GM18909 (cell line): ENCODE measurements at regions not wholly inside any gene's neighbourhood (a gene's known extent, or its start where the extent isn't known, plus 50 kb on each side); places are given as distances from the start of the nearest gene placed in this dataset.

Experiments
- ATAC-seq: cut with Tn5 transposase; IDR thresholded peaks from one replicate; pipeline ENCODE4 v1.9.1; 2021; ENCODE audit warnings: mild to moderate bottlenecking; ENCODE audit not compliant: unreplicated experiment, poor library complexity

DNA sequence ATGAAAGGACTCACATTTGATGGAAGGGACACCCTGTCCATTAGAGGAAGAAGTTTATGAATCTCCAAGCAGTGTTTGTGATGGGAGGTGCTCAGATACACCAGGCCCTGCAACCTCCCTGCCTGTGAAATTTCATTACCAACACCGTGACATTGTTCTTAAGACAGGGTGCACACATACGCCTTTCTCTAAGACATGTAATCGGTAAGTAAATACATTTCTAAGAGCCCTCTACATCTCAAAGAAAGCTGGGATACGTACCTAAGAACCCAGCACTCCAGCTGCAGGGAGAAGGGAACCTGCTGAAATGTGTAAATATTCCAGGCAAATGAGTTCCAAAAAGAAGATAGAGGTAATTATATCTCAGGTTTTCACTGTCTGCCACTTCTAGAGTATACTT lies 125.0 kb upstream of the APC start:
- ATAC-seq = no peak

DNA sequence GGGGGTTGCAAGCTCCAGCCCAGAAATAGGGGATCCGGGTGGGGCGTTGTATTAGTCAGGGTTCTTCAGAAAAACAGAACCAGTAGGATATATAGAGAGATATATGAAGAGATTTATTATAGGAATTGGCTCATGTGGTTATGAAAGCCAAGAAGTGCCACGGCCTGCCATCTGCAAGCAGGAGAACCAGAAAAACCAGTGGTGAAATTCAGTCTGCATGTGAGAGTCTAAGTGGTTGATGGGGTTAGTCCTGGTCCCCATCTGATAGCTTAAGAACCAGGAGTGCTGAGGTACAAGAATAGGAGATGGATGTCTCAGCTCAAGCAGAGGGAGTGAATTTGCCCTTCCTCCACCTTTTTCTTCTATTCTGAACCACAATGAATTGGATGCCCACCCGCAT lies 123.4 kb upstream of the APC start:
- no peak for ATAC-seq

DNA sequence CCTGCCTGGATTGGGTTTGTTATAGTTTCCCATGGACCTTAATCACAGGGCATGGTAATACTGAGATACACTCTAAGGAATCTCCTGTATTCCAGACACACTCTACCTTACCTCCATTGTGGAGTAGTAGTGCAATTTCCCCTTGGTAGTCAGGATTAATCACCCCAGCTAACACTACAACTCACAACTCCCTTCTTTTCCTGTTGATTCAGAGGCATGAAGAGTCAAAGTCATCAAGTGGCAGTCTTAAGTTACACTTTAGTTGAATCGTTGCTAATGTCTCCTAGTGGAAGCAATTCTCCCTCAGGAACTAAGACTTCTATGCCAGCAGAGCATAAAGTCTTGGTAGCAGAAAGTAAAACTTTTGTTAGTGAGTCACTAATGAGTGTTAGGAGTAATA lies 122.7 kb upstream of the APC start:
- no peak for ATAC-seq

DNA sequence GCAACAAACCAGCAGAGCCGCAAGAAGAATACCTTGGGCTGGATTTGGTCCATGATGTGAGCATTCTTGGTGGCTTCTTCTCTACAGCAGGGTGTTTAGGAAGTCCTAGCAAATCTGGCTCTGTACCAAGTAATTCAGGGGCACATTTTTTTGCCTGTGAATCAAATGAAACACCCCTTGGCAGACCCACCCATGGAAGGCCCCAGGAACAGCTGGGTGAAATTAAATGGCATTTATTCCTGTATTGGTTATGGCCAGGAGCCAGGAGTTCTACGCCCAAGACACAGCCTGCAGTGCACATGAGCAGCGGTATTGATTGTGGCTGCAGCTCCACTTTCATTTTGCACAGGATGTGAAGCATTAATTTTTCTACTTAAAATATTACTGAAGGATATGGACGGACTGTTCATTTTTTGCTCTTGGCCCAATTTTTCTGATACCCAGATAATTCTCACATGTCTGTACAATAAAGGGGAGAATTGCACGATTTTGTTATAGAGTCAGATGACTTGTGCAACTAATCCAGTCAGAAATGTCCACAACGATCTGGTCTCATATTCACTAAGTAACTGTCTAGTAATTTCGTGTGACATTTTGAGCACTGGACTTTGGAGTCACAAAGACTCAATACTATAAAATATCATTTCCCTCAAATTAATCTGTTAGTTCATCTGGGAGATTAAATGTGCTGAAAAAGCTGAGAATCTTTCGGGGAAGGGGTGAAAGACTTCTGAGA lies 120.7 kb upstream of the APC start:
- ATAC-seq = no peak

DNA sequence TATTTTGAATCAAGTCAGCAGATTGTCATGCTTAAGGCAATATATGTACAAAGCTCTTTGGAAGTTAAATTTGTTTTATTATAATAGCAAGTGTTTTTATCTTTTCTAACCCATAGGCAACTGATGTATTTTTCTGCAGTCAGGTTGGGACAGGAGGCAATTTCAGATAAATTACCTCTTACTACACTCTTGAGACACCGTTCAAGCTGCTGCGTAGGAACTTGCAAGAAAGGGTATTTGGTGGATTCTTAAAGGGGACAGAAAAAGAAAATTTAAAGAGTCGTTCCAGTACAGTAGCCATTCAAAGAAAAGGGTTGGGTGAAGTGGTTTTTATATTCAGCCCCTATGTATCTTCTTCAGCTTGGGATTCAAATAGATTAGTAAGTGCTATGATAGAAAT lies 112.4 kb upstream of the APC start:
- no peak for ATAC-seq

DNA sequence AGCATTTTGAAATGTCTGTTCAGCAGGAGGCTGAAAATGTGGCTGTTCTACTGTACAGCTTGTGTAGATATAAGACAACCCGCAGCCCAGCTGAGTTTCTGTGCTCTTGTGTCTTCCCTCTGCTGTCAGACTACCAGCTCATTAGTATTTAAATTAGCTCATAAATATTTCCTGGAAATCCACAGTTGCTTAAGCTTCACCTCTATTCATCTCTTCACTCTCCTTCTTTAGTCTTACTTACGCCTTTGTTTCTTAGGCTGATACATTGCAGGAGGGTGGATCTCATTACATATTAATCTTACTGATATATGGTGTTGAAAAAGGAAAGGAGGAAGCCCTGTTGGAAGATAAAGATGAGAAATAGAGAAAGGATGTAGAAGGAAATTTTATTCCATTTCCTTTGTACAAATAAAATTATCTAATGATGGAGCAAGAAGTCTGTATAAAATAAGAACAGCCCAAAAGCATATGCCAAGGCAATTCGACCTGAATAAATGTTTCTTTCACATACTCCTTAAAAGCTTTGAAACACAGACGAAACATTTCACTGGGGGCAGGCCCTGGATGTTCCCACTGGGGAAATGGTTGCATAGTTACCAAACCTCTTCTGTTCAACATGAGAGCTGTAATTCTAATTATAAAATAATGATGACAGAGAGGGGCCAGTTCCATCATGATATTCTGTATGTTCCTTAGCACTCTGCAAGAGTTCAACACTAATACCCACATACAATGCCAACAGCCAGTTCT lies 111.8 kb upstream of the APC start:
- no peak for ATAC-seq

DNA sequence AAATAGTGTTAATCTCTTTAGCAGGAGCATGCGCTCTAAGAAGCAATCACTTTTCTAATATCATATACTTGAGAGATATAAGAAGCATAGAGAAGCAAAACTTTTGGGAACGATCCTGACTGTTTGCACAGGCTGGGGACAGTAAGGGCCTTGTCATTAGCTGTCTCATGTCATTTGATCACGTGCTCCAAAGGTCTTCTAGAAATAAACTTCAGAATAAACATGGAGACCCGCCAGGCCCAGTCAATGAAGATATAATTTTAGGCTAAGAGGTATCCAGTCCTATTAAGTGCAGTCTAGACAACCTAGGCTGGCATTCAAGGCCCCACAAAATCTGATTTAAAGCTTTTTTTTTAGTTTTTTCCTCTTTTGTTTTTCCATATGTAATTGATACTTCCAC lies 111.0 kb upstream of the APC start:
- ATAC-seq = no peak

DNA sequence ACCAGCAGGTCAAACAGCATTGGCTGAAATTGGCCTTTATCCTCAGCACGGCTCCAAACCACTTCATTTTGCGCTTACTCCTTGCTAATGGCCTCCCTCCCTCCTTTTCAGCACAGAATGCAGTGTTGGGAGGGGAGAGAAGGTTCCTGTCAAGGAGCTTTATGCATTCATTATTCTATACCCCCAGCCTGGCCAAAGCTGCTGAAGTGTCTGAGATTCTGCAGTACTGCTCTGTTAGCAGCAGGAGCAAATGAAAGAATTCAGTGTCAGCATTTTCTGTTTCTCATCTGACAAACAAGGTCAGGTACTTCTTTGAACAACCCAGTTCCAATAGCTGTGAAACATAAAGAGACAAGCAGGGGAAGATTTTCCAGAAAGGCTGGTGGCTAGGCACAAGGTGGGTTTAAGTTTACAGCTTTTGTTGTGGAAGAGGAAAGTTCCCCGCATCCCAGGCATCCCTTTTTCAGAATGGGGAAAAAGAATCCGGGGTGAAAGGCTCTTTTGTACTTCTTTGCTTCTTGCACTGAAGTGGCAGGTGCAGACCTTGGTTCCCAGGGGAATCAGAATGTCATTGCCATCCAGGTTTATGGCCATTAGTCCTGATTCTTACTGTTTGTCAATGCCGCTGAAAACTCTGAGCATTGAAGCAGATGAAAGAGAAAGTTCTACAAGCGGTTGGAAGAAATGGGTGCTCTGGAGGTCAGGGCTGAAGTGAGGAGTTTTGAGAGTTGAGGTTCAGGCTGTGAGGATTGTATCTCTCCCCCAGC lies 109.3 kb upstream of the APC start:
- no peak for ATAC-seq

DNA sequence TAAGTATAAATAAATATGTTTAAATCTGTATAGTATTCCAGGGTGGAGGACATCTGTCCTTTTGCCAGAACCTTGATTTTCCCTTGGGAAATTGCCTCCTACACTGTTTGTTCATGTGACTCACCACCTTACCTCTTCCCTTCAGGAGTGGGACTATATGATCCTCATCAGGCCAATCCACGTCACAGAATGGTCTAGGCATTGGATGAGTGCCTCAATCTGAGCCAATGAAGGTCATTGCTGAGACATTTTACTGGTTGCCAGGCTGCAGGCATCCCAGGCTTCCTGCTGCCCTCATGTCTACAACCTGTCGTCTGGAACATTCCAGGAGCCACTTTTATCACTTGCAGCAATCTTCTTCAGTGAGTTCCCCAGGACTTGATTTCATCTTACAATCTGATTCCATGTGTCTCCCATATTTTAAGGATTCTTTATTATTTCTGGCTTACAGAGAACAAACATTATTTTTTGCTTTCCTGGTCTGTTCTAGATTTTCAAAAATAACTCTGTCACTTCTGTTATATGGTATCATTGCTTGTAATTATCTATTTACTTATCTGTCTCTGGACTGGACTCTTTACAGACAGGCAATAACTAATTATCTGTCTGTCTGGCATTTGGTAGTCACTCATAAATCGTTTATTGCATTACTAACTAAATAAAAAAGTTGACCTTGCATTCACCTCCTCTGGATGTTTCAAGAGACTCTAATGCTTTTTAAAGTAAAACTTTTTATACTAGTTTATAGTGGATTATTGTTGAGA lies 107.3 kb upstream of the APC start:
- no peak for ATAC-seq

DNA sequence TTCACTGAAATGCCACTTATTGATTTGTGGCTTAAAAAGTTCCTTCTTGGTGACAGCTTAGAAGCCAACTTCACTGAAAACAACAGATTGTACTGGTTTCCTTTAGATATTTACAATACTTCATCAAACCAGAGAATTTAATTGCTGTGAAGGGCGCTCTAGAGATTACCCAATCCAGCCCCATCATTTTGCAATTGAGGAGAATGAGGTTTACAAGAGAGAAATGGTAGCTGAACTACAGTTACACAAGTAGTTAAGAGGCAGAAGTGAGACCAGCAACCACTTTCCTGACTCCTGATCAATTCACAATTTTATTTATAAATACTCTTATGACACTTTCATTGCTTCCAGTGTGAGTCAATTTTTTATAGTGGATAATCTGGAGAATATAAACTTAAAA lies 103.5 kb upstream of the APC start:
- ATAC-seq = no peak

DNA sequence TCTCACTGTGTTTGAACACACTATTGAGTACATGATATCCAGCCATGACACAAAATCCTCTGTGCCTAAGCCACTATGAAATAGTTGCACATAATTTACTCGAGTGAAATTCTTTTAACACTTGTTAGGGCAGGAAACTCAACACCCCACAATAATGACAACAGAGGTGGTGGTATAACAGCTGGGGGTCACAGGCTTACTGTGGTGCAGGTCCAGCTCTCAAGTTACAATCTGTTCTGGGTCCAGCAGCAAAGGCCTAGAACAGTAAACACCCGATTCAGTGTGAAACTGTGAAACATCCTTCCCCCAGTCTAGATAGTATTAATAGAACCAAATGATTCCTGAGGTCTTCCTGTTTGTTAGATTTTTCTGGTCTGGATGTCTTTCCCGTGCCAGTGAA lies 102.9 kb upstream of the APC start:
- no peak for ATAC-seq

DNA sequence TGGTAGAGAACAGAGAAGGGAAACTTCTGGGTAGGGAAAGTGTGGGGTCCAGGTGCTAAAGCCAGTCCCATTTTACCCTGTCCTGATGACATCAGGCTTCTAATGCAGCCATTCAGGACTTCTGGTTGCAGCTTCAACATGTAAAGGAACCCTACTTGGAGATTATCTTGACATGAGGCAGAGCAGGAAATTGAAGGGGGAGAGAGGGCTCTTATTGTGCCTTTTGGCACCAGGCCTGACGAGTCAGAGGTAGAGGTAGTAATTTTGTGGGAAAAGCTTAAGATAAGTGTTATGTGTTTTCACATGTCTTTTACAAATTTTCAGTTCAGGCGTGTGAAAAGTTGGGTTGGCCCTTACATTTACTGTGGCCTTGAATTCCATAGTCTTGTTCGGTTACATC lies 102.4 kb upstream of the APC start:
- ATAC-seq = no peak

DNA sequence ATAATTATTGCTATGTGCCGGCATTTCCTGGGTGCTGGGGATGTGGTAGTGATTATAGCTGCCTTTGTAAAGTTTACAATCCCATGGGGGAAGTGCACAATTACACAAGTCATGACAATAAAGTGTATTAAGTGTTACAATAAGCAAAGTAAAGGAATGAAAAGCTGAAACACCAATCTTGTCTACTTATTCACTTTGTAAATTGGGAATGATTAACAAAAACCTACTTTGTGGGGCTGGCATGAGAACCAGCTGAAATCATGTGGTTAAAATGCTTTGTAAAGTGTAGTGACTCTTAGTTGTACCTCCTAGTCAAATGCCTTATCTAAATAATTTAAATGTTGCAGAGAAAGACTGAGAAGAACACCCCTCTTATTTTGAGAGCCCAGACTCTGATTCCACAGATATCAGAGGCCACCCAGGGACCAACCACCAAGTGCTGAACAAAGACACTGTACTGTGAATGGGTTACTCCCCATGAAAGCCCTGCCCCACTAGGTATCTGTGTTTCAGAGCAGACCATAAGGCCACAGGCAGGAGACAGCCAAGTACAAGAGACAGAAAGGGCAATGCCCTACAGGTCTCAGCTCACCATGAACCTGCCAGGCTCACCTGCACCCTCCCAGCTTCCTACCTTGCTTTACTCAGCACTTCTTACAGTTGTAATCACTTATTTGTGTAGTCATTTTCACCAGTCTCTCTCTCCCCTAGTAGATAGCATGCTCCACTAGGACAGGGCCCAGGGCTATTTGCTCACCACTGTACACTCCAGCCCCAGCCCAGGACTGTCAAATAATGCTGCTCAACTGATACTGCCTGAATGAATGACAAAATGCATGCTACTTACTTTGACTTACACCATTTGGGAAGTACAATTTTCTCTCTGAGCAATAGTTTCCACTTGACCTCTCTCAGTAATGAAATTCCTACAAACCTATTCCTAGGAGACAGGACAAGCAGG lies 101.6 kb upstream of the APC start:
- no peak for ATAC-seq

DNA sequence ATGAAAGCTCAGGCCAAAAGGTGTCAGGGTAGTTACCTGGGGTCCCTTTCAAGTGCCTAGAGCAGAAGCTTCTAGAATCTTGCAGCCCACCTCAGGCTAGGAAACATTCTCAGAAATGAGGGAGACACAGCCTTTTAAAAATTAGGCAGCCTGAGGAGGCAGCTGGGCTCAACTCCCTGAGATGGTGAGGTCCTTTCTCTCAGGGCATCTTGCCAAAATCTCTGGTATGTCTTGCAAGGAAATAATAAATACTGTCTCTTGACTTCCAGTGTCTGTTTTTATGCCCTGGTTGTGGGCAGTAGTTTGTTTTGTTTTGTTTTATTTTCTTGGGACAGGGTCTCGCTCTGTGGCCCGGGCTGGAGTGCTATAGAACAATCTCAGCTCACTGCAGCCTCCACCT lies 100.9 kb upstream of the APC start:
- ATAC-seq = no peak

DNA sequence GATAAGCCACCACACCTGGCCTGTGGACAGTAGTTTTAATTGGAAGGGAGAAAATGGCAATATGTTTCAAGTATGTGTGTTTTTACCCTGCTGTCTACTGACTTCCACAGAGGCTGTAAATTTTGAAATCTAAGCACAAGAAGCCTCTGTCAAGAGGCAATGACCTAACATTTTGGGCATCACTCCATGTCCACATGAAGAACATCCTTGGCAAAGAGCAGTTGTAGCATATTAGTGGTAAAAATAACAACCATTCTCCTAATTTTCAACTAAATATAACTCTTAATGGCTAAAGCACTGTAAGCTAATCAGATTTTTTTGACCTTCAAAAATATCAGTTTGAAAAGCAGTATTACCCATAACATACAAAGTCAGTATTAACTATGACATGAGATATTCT lies 100.3 kb upstream of the APC start:
- no peak for ATAC-seq

DNA sequence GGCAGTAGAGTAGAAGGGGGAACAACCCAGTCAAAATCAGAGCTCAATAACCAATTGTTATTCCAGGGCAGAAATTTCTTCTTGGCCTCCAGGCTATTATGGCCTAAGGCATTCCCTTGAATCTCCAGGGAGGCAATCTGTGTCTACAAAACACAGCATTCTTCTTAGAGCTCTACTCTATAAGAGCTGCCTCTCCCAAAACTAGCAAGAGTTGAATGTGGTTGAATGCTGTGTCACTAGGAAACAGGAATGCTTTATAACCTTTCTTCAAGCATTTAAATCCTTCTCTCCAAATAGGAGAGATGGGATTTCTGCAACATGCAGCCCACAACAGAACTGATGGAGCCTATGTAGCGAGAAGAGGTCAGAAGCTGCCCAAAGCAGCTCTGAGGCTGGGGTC lies 97.1 kb upstream of the APC start:
- ATAC-seq = no peak

DNA sequence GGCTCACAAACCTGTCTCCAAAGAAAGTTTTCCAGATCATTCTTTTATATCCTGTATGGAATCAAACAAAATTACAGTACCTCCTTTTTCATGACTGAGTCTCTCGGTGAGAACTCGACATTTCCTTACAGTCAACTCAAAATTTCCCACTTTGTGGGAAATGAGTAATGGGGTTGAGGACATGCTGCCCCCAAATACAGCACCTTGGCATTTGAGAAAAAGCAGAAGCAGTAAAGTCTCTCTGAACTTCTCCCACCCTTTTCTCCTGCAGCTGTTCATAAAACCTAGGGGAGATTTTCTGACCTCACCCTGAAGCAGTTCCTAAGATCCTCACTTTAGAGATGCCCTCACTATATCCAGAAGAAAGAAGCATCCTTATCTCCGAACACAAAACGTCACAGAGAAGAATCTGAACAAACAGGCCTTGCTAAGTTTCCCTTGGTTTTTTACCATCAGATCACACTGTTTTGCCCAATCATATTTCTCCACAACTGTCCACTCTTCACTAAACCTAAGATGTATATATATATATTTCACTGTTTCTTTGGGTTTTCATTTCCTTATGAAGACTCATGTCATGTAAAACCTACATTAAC lies 96.1 kb upstream of the APC start:
- no peak for ATAC-seq

DNA sequence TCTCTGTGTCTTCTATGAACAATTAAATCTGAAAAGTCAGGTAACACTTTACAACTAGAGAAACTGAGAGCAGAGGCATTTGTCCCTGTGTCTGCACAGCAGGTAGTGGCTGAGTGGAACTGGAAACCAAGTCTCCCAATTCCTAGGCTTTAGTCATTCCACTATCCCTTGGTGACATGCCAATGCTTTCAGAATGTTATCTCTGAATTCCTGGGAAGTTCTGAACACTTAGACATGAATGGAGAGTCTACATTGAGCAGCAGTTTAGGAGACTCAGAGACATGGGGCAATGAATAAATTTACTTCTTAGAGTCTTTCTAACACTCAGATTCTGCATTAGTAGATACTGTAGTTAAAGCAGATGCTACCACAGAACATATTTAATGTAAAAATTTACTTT lies 94.8 kb upstream of the APC start:
- ATAC-seq = no peak

DNA sequence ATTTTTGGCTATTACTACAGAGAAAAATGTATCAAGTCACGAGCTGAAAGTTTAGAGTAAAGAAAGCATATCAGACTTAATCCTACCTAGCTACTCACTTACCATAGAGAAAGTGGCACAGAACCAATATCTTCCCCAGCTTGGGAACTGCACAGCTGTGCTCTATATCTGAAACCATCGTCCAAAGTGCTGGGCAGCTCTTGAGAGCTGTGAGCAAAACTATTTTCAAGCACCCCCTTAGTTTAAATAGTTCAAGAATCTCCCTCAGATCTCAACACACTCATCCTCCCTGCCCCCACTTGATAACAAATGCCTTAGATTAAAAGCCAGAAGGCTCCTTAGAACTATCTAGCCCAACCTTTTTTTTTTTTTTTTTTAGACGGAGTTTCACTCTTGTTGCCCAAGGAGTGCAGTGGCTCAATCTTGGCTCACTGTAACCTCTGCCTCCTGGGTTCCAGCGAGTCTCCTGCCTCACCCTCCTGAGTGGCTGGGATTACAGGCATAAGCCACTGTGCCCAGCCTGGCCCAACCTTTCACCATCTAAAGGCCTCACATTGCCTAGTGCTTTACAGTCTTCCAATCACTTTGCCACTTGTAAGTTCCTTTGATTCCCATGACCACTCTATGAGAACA lies 94.2 kb upstream of the APC start:
- ATAC-seq = no peak
